Thyroid gland (tissue), 4 donors: ENCODE measurements at regions not wholly inside any gene's neighbourhood (a gene's known extent, or its start where the extent isn't known, plus 50 kb on each side); places are given as distances from the start of the nearest gene placed in this dataset.

Experiments
- POLR2A ChIP-seq, 2 donors: fragments of 450-650 bp; IDR thresholded peaks; one replicate each; pipeline ENCODE4 v1.6.1; 2017; ENCODE audit warnings: antibody characterized with exemption in 2 of 2, mild to moderate bottlenecking in 2 of 2, moderate library complexity in 1 of 2
- TF ChIP-seq, protein P1 (sequence below), 6 experiments: fragments of 200-600 bp in 3 of 6; fragments of 450-650 bp in 3 of 6; sonication (generic) in 3 of 6; IDR thresholded peaks; one replicate each; pipeline ENCODE4 v1.5.1; 2016 to 2019; ENCODE audit warnings: antibody characterized with exemption in 6 of 6, mild to moderate bottlenecking in 2 of 6, inconsistent platforms in 1 of 6, moderate library complexity in 1 of 6

- TF ChIP-seq, protein P1, sequence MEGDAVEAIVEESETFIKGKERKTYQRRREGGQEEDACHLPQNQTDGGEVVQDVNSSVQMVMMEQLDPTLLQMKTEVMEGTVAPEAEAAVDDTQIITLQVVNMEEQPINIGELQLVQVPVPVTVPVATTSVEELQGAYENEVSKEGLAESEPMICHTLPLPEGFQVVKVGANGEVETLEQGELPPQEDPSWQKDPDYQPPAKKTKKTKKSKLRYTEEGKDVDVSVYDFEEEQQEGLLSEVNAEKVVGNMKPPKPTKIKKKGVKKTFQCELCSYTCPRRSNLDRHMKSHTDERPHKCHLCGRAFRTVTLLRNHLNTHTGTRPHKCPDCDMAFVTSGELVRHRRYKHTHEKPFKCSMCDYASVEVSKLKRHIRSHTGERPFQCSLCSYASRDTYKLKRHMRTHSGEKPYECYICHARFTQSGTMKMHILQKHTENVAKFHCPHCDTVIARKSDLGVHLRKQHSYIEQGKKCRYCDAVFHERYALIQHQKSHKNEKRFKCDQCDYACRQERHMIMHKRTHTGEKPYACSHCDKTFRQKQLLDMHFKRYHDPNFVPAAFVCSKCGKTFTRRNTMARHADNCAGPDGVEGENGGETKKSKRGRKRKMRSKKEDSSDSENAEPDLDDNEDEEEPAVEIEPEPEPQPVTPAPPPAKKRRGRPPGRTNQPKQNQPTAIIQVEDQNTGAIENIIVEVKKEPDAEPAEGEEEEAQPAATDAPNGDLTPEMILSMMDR (IDR thresholded peaks at IDR 0.05) = no peak
- TF ChIP-seq POLR2A (IDR thresholded peaks at IDR 0.05) = no peak
These were observed 127.2 kb upstream of the FER start for GRCh38 chr5:108620516-108620915.
